ENCODE measurements at regions not wholly inside any gene's neighbourhood (a gene's known extent, or its start where the extent isn't known, plus 50 kb on each side); places are given as distances from the start of the nearest gene placed in this dataset.

DNA sequence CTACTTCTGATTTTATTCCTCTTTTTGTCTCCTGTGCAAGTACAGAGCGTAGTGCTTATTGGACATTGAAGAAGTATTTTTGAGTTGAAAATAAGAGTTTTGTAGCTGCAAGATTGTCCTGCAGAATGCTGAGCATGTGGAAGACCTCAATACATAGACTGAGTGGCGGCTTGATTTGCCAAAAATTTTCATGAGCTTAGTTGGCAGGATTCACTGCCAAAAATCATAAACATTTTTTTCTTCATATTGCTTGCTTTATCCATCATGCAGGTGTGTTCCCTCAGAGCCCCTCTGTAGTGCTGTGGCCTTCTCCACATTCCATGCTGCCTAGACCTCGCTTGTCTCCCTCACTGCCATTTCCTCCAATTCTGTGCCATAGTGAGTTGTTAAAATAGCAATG, 100.1 kb downstream of the DUSP10 start:
- DNase-seq = no peak

DNA sequence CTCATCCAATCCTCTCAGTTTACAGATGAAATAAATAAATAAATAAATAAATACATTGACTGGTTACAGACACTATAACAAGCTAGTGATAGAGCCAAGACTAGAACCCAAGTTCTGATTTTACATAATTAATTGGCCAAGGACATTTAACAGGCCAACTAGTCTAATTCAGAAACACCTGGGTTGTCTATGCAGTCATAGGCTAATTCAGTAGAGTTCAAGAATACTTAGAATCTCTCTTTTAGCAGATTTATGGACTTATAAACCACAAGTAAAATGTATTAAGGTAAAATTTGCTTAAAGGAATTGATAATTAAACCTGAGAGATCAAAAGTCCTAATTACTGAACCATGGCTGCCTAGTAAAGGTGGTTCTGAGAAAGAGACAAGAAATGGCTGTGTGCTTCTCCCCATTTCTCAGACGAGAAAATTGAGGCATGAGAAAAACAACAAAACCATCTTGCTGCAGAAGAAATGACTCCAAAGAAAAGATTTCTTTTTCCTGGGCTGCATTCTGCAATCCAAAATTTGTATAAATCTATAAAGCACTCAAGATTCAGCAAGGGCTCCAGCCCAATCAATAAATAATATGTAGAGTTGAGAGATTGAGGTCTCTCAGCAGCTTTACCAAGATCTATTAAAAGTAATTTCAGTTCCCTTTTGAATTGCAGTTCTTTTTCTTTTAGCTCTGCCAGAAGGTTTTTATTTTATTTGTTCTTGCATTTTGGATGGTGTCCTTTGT, 98.3 kb downstream of the DUSP10 start:
- no peak for DNase-seq

DNA sequence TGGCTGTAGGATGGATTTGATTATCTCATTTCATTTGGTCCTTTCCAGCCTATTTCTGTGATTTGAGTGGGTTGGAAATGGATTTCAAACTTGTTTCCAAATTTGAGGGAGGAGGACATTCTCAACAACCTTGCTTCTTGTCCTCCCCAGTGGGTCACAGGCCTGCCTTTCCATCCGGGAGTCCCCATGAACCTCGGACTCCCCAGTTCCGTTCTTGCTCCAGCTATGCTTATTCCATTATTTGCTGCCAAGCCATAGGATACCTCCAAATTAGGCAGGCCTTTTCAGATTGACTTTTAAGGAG, 97.8 kb downstream of the DUSP10 start:
- no peak for DNase-seq

DNA sequence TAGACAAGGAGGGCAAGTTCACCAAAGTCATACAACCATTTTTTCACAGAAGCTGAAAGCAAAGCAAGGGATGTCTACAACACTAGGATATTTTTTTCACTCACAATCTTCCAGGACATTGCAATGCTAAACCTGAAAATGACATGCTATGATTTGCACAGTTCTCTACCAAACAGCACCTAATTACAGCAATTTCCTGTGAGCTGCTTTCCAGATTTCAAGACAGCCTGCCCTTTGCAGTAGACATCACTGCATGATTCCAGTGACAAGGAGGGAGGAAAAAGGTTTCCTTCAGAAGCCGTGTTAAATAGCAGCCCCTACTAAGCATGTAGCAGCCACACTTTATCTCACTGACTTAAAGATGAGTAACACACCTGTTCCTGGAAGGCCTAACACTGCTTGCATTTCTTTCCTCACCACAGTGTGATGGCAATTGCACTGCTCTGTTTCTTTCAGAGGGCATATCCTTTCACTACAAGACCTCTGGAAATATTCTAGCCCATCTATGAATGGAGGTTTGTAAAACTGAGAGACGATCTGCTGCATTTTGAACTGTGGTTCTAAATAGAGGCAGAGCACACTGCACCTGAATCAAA, 97.1 kb downstream of the DUSP10 start:
- no peak for DNase-seq

DNA sequence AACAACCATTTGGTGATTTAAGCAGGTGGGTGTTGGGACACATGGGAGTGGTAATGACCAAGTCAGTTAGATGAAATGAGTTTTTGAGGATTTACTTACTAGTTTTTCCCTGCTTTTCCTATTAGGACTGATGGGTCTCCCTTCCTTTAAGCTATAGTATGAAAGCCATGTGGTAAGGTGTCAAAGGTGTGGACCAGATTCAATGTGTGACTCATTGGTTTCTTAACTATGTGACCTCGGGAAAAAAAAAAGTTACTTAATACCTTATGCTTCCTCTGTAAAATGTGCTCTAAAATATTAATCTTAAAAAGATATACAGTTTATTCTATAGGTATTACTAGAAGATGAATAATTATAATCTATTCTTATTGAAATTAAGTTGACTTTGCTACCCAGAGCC, 93.7 kb downstream of the DUSP10 start:
- no peak for DNase-seq
